ENCODE measurements at regions not wholly inside any gene's neighbourhood (a gene's known extent, or its start where the extent isn't known, plus 50 kb on each side); places are given as distances from the start of the nearest gene placed in this dataset.

DNA sequence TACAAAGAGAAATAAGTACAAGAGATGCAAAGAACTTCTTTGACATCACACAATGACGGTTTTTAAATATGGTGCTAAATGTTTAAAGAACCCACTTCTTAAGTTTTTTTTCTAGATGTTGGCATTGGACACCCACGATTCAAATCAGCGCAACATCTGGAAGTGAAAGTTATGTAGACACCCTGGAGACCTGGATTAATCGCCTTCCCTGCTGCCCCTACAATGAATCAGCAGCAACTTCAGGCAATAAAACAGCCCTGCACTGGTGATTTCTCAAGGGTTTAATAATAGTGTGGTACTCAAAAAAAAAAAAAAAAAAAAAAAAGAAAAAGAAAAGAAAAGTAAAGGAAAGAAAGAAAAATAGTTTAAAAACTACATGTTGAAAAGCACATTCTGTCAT is 248.3 kb downstream of the NUF2 start:
- Histone ChIP-seq H3K27me3 (replicated peaks; ENCODE audit: control insufficient read depth, insufficient read depth, low read length) (no peaks in the 10 kb centered on the region), H3K4me1 (no peaks in the 10 kb centered on the region), H3K36me3 (ENCODE audit: control insufficient read depth, insufficient read depth, low read length) (no peaks in the 10 kb centered on the region), H3K9me3 (no peaks in the 10 kb centered on the region), H3K4me3 (ENCODE audit: low read depth, low read length) (no peak overlapping the region)
- intact Hi-C loops (cut with micrococcal nuclease; ENCODE audit: unreplicated experiment): no loop called here
- DNase-seq: no peak
- Mint-ChIP-seq H3K9me3 (ENCODE audit: unreplicated experiment) (no peaks in the 10 kb centered on the region), H3K36me3 (ENCODE audit: insufficient read depth, unreplicated experiment) (no peaks in the 10 kb centered on the region), H3K27ac (ENCODE audit: unreplicated experiment) (no peak overlapping the region), H3K27me3 (ENCODE audit: insufficient read depth, unreplicated experiment) (no peaks in the 10 kb centered on the region), H3K4me1 (ENCODE audit: low read depth, unreplicated experiment) (no peaks in the 10 kb centered on the region), H3K4me3 (ENCODE audit: unreplicated experiment) (no peak overlapping the region)
- CTCF ChIA-PET: no interaction called here
- BruUV-seq (replicated peaks): no TSS peak
- TF ChIP-seq, protein P1, sequence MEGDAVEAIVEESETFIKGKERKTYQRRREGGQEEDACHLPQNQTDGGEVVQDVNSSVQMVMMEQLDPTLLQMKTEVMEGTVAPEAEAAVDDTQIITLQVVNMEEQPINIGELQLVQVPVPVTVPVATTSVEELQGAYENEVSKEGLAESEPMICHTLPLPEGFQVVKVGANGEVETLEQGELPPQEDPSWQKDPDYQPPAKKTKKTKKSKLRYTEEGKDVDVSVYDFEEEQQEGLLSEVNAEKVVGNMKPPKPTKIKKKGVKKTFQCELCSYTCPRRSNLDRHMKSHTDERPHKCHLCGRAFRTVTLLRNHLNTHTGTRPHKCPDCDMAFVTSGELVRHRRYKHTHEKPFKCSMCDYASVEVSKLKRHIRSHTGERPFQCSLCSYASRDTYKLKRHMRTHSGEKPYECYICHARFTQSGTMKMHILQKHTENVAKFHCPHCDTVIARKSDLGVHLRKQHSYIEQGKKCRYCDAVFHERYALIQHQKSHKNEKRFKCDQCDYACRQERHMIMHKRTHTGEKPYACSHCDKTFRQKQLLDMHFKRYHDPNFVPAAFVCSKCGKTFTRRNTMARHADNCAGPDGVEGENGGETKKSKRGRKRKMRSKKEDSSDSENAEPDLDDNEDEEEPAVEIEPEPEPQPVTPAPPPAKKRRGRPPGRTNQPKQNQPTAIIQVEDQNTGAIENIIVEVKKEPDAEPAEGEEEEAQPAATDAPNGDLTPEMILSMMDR (IDR thresholded peaks at IDR 0.05; ENCODE audit: insufficient read depth in 1 of 2, low read depth in 1 of 2, low read length in 1 of 2, severe bottlenecking in 1 of 2, unreplicated experiment in 1 of 2): no peak
- POLR2A ChIA-PET: no interaction called here

DNA sequence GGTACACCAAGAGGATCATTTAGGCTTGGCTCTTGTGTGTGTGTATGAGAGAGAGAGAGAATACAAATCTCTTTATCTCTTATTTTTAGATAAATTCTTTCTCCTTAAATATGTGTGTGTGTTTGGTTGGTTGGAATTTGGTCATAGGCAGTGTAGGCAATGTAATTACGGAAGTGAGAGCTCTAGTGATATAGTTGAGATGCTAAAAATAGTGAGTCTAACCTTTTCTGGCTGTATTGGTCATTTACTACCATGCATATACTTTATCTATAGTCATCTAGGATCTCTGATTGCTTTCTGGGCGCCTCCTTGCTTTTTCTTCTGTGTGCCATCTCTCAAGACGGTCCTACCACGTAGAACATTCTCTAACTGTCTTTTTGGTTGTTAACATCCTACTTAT is 250.2 kb downstream of the NUF2 start:
- POLR2A ChIA-PET: no interaction called here
- no TSS peak for BruUV-seq (replicated peaks)

DNA sequence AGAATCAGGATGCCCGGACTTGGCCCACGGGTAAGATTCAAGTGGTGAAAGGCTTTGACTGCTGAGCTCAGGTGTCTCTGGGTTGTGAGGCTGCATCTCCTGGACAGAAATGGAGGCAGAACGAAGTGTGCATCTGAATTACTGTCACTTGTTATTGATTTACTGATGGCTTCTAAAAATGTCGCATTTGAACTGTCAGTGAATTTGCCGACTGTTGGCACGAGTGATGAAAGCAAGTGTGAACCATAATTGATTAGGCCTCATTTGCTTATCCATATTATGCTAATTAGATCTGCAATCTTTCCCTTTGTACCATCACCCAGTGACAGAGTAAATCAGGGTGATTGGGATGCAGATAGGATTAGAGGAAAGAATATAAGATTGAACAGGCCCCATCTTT is 252.4 kb downstream of the NUF2 start:
- Mint-ChIP-seq H3K27me3 (ENCODE audit: insufficient read depth, unreplicated experiment) (no peaks in the 10 kb centered on the region), H3K4me1 (ENCODE audit: low read depth, unreplicated experiment) (no peaks in the 10 kb centered on the region), H3K9me3 (ENCODE audit: unreplicated experiment) (no peaks in the 10 kb centered on the region), H3K36me3 (ENCODE audit: insufficient read depth, unreplicated experiment) (no peaks in the 10 kb centered on the region), H3K4me3 (ENCODE audit: unreplicated experiment) (no peak overlapping the region), H3K27ac (ENCODE audit: unreplicated experiment) (no peak overlapping the region)
- Histone ChIP-seq H3K4me1 (no peaks in the 10 kb centered on the region), H3K9me3 (no peaks in the 10 kb centered on the region), H3K4me3 (ENCODE audit: low read depth, low read length) (no peak overlapping the region), H3K36me3 (ENCODE audit: control insufficient read depth, insufficient read depth, low read length) (no peaks in the 10 kb centered on the region), H3K27me3 (replicated peaks; ENCODE audit: control insufficient read depth, insufficient read depth, low read length) (no peaks in the 10 kb centered on the region)
- TF ChIP-seq, protein P1 (IDR thresholded peaks at IDR 0.05; ENCODE audit: insufficient read depth in 1 of 2, low read depth in 1 of 2, low read length in 1 of 2, severe bottlenecking in 1 of 2, unreplicated experiment in 1 of 2): no peak
- intact Hi-C loops (cut with micrococcal nuclease; ENCODE audit: unreplicated experiment): no loop called here
- ChIA-PET CTCF (no interaction called here), POLR2A (no interaction called here)
- BruUV-seq (replicated peaks): no TSS peak
- DNase-seq: no peak

More for the DNA sequence above, 250.2 kb downstream of the NUF2 start:
- Histone ChIP-seq H3K4me3 (ENCODE audit: low read depth, low read length) (no peak overlapping the region), H3K27me3 (replicated peaks; ENCODE audit: control insufficient read depth, insufficient read depth, low read length) (no peaks in the 10 kb centered on the region), H3K9me3 (no peaks in the 10 kb centered on the region), H3K4me1 (no peaks in the 10 kb centered on the region), H3K36me3 (ENCODE audit: control insufficient read depth, insufficient read depth, low read length) (no peaks in the 10 kb centered on the region)
- H3K4me3 Mint-ChIP-seq (ENCODE audit: unreplicated experiment): no peak overlapping the region
- H3K4me1 Mint-ChIP-seq (ENCODE audit: low read depth, unreplicated experiment): no peaks in the 10 kb centered on the region
- CTCF ChIA-PET: no interaction called here
- no peaks in the 10 kb centered on the region for H3K36me3 Mint-ChIP-seq (ENCODE audit: insufficient read depth, unreplicated experiment)
- TF ChIP-seq, protein P1 (IDR thresholded peaks at IDR 0.05; ENCODE audit: insufficient read depth in 1 of 2, low read depth in 1 of 2, low read length in 1 of 2, severe bottlenecking in 1 of 2, unreplicated experiment in 1 of 2): no peak
- no peaks in the 10 kb centered on the region for H3K27me3 Mint-ChIP-seq (ENCODE audit: insufficient read depth, unreplicated experiment)
- no peaks in the 10 kb centered on the region for H3K9me3 Mint-ChIP-seq (ENCODE audit: unreplicated experiment)
- DNase-seq: no peak
- intact Hi-C loops (cut with micrococcal nuclease; ENCODE audit: unreplicated experiment): no loop called here
- H3K27ac Mint-ChIP-seq (ENCODE audit: unreplicated experiment): no peak overlapping the region
